EL (cell line): ENCODE measurements at regions not wholly inside any gene's neighbourhood (a gene's known extent, or its start where the extent isn't known, plus 50 kb on each side); places are given as distances from the start of the nearest gene placed in this dataset.
"Not testable (repeated sequence)": the region's sequence is repeated elsewhere in the genome, so short reads cannot be mapped to it uniquely, and the experiment has no call there.

Experiments
- DNase-seq: peaks from one replicate; pipeline ENCODE4 v3.0.0-alpha.2; 2016

DNA sequence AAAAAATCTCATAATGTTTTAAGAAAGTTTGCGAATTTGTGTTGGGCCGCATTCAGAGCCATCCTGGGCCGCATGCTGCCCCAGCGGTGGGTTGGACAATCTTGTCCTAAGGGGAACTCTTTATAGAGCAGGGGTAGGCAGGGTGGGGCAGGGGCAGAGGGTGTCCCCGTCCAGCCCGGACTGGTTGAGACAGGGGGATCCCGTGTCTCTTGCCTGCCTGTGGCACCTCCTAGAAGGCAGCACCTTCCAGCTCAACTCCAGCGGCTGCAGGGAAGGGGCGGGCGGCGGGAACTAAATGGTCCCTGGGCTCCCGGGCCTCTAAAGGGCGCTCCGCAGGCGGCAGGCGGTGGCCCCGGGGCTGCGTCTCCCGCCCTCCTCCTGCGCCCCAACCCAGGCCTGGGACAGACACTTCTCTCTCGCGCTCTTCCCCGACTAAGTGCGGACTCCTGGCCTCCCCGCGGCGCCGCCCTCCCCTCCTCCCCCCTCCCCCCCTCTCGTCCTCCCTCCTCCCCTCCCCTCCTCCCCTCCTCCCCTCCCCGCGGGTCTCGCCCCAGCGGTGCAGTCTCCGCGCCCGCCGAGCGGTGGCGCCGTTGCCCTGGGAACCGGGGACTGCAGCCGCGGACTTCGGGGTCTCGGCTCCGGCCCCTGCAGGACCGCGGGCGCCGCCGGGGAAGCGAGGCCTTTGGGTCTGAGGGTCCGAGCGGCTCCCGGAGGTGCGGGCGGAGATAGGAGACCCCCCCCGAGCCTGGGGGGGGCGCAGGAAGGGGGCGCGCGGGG is 132.6 kb downstream of the MRPL36 start:
- DNase-seq: no peak

DNA sequence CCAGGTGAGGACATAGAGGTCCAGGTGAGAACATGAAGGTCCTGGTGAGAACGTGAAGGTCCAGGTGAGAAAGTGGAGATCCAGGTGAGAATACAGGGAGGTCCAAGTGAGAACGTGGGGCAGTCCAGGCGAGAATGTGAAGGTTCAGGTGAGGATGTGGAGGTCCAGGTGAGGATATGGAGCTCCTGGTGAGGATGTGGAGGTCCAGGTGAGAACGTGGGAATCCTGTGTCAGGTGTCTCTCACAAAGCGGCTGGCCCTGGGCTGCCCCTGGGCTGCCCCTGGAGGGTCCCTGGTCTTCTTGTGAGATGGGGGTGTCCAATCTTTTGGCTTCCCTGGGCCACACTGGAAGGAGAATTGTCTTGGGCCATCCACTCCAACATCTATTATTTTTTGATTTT is 133.4 kb downstream of the MRPL36 start:
- no peak for DNase-seq

DNA sequence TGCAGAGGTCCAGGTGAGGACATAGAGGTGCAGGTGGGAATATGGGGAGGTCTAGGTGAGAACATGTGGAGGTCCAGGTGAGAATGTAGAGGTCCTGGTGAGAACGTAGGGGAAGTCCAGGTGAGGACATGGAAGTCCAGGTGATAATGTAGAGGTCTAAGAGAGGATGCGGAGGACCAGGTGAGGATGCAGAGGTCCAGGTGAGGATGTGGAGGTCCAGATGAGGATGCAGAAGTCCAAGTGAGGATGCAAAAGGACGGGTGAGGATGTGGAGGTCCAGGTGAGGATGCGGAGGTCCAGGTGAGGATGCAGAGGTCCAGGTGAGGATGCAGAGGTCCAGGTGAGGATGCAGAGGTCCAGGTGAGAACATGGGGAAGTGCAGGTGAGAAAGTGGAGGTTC is 133.8 kb downstream of the MRPL36 start:
- no peak for DNase-seq

DNA sequence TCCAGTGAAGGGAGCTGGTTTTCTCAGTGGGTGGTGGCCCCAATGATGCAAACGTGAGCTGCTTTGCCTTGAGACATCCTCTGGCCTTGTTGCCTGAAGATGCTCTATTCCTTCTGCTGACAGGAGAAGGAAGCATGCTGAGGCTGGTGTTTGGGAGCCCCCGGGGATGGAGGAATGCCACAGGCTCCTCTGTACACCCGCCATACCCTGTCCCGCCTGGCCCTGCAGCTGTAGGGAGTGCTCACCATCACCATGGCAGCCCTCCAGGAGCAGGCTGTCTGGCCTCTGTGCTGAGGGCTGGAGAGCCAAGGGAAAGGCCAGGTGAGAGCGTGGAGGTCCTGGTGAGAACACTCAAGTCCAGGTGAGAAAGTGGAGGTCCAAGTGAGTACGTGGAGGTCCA is 134.4 kb downstream of the MRPL36 start:
- no peak for DNase-seq

GRCh38 chr5:1663186-1663585 is 136.5 kb downstream of the MRPL36 start:
- no peak for DNase-seq

DNA sequence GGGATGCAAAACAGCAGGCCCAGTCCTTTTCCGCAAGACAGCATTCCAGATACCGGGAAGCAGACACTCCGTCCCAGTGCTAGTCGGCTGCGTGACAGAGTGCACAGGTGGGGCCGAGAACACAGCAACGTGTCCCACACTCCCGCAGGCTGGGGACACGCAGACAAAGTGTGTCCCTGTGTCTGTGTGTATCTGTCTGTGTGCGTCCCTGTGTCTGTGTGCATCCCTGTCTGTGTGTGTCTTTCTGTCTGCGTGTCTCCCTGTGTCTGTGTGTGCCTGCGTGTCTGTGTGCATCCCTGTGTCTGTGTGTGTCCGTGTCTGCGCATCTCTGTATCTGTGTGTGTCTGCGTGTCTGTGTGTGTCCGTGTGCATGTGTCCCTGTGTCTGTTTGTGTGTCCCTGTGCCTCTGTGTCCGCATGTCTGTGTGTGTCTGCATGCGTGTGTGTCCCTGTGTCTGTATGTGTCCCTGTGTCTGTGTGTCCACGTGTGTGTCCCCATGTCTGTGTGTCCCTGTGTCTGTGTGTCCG is 137.0 kb downstream of the MRPL36 start:
- DNase-seq: no peak

DNA sequence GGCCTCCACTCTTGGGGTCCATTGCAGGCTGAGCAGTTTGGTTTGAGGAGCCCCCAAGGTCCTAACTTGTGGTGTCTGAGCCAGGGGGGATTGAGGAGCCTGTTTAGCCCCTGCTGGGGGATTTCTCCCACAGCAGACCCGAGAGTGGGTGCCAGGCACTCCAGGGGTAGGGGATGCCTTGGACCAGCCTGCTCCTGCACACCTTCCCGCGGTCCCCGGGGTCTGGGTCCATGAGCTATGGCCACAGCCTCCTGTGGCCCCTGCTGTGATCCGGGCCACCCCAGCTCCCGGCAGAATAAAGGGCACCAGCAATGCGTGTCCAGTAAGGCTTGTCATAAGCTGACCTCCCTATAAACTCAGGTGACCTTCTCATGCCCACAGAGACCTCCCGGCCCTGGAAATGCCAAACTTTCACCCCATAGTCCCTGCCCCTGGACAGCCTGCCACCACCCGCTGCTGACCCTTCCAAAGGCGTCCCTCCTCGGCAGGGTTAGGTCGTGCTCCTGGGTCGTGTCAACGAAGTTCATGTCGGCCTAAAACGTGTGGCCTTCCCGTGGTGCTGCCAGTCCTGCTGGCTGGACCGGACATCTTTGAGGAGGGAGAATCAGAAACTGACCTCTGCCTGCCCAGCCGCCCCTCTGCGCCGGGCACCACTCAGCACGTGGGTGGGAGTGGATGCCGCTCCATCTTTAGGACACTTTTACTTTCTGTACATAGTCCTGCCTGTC is 137.6 kb downstream of the MRPL36 start:
- no peak for DNase-seq

GRCh38 chr5:1661311-1661710 is 137.6 kb upstream of the LPCAT1 start:
- no peak for DNase-seq

DNA sequence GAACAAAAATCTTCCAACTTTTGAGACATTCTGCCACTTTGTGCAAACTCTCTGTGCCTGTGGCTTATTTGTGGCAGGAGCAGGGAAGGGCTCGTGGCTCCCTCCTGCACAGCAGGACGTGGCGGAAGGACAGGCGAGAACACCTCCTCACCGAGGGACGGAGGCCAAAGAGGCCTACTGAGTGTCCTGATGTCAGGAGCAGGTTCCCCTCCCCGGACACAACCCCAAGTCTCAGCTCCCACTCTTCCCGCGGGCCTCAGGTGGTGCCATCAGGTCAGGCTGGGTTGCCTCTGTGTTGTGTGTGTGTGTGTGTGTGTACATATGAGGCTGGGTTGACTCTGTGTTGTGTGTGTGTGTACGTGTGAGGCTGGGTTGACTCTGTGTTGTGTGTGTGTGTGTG is 136.8 kb upstream of the LPCAT1 start:
- DNase-seq: no peak

DNA sequence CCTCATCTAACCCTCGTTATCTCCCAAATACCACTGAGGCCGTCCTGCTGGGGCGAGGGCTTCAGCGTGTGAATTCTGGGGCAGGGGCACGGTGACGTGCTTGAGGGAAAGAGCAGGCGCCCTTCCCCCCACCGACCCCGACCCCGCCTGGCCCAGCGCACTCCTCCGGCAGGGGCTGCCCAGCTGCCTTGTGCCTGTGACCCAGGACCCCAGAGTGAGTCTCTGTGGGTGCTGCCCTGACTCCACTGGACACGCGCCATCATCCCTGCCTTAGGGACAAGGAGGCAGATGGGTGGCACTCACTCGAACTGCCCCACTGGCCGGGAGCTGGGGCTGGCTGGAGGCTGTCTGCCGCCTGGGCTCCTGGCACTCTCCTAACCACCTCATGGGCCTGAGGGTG is 136.2 kb upstream of the LPCAT1 start:
- DNase-seq: no peak

DNA sequence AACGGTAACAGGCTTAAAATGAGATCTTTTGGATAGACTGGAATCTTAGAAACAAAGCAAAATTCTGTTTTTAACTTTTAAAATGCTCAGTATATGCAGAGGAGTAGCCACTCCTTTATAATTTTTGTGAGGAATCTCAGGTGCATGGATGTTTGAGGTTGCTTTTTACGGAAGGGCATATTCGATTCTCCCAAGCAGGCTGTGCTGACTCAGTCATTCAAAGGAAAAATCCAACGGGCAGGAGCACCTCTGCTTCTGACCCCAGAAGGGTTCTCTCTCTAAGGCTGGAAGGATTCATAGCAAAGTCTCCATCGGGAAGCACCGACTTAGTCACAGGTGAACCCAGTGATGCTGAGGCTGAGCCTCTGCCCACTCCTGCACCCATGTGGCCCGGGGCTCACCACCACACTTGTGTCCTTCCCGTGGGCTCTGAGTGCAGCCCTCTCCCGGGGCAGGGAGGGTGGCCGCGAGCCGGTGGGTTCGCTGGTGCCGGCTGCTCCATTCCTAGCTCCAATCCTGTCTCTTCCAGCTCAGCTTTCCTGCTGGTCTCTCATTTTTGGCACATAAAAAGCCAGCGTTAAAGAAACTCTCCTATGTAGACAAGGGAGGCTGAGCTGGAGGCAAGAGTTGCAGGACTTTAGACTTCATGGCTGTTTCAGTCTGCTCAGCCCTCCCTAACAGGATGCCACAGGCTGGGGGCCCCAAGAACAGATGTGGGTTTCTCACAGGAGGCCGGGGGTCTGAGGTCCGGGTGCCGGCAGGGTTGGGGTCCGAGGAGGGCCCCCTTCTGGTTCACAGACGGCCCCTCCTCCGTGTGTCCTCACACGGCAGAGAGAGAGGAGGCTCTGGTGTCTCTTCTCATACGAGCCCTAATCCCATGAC is 135.6 kb upstream of the LPCAT1 start:
- no peak for DNase-seq

GRCh38 chr5:1658665-1659064 is 134.9 kb upstream of the LPCAT1 start:
- no peak for DNase-seq

- no peak for DNase-seq
Measured at GRCh38 chr5:1657161-1657741, 133.5 kb upstream of the LPCAT1 start.

DNA sequence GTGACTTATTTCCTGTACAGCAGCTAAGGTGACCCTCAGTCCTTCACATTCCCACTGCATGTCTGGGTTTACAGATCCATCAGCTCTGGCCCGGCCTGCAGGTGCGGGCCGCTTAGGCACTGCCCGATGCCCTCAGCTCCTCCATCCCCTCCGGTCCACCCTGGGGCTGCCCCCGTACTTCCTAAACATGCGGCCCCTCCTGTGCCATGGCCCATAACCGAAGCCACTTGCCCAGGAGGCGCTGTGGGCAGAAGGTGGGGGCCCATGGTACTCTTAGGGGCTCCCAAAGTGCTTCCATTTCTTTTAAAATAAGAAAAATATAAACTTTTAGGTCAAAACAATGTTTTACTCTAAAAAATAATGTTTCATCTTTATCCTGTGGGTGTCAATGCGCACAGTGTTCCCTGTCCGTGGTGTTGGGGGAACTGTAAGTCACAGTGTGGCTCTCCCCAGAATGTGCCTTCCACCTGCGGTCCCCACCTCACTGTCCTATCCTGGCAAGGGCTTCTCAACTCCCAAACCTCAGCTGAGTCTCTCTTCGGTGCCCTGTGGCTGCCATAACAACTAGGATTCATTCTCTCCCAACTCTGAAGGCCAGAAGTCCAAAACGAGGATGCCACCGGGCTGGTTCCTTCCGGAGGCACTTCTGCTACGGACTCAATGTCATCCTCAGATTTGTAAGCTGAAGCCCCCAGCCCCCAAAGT is 132.7 kb upstream of the LPCAT1 start:
- DNase-seq: no peak

DNA sequence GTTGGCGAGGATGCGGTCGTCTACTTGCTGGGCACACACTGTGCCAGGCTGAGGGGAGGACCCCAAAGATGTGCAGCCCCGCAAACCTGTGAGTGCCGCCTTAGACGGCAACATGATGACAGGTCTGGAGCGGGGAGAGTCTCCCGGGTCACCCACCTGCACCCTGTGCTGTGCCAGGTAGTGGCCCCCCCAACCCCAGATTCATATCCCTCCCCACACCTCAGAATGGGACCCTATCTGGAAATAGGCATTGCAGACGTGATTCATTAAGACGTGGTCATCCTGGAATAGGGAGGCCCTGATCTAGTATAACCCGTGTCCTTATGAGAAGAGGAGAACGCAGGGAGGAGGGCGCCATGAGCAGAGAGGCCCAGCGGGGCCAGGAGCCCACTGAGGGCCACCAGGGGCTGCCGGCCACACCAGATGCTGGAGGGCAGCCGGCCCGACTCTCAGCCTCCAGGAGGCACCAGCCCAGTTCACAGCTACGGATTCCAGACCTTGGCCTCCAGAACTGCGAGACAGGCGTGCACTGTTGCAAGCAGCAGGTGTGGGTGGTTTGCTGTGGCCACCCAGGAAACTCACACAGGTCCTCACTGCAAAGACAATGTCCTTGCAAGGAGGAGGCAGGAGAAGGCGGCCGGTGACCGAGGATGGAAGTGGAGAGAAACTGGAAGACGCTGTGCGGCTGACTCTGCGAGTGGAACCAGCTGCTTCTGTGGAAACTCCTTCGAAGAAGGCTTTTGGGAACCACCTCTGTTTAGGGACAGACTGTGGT is 131.9 kb upstream of the LPCAT1 start:
- no peak for DNase-seq

DNA sequence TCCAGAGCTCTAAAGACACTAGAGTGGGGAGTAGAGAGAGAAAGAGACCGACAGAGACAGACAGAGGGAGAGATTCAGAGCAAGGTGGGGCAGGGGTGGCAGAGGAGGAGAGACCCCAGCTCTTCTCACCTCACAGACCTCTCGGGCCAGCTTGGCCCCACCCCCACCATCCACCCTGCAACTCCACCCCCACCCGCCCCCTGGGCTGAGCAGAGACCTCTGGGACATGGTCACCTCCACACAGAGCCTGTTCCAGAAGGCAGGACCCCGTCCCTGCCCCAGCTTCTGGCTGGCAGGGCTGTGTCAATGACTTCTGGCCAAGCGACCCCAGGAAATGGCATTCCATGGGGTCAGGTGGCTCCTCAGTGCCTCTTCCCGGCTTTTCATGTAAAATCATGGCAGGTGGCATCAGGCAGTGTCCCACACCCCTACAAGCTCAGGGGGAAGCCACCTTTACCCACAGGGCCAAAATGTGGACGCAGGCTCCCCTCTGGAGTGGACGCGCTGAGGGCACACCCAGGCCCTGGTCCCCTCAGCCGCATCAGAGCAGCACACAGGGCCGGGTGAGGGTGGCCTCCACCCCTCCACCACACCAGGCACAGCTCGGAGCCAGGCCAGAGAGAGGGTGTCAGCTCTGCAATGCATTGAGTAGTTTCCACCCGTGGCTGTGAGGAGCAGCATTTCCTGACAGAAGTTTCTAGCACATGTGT is 131.2 kb upstream of the LPCAT1 start:
- DNase-seq: no peak

DNA sequence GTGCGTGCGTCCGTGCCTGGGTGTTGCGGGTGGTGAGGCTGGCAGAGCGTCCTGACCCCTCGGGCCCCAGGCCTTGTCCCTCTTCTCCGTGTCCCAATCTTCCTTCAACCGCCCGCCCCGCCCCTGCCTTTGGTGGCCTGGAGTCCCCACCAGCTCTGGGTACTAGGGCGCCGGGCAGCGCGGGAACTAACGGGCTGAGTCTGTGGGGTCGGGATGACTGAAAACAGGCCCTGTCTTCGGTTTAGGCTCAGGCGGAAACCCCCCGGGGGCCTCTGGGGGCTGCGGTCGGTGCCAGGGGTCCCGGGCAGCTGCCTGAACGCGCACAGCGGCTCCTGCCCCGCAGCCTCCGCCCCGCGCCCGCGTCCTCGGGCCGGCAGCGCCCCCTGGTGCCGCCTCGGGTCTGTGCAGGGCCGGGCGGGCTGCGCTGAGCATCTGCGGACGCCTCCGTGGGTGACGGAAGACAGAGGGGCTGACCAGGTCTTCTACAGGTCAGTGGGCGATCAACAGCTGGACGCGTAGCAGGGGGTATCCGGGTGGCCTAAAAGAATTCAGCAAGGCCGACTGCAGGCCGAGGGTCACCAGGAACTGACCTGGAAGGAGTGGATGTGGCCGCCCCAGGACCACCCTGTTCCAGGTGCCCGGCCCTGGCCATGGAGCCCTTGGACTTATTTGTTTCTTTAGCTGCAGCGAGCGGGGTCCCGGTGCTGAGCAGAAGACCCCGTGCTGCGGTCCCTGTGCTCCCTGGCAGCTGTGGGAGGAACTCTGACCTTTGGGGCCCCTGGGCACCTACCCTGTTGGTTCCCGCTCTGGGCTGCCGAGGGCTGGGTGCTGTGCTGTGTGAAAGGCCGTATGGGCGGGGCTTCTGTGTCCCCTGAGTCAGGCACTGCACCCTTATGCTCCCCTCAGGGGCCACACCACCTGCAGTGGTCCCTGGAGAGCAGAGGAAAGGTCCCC is 130.2 kb upstream of the LPCAT1 start:
- DNase-seq: not testable (repeated sequence)

GRCh38 chr5:1652873-1653697 is 129.3 kb upstream of the LPCAT1 start:
- no peak for DNase-seq
